Activated T-cell treated with anti-CD3 and anti-CD28 coated beads, Interleukin-2, amount 50 U/mL, for 4 hours (primary cell): ENCODE measurements at regions not wholly inside any gene's neighbourhood (a gene's known extent, or its start where the extent isn't known, plus 50 kb on each side); places are given as distances from the start of the nearest gene placed in this dataset.

Experiments
- ATAC-seq, 2 donors: fragments of 200-7000 bp; cut with Tn5 transposase; one replicate each; pipeline ENCODE4 v1.10.0; 2021
- DNase-seq: peaks from one replicate; pipeline ENCODE4 v3.0.0-alpha.2; 2020
- H3K27me3 Mint-ChIP-seq: one replicate; pipeline ENCODE4 v1.8.0; 2021; ENCODE audit warnings: low read depth, mixed read lengths
- H3K36me3 Mint-ChIP-seq: one replicate; pipeline ENCODE4 v1.8.0; 2022; ENCODE audit warnings: mixed read lengths; ENCODE audit not compliant: insufficient read depth
- H3K4me1 Mint-ChIP-seq: one replicate; pipeline ENCODE4 v1.8.0; 2021; ENCODE audit warnings: low read depth, mixed read lengths
- H3K4me3 Mint-ChIP-seq: one replicate; pipeline ENCODE4 v1.8.0; 2021; ENCODE audit warnings: mild to moderate bottlenecking, moderate library complexity, mixed read lengths
- H3K9me3 Mint-ChIP-seq: one replicate; pipeline ENCODE4 v1.8.0; 2021; ENCODE audit warnings: mixed read lengths

DNA sequence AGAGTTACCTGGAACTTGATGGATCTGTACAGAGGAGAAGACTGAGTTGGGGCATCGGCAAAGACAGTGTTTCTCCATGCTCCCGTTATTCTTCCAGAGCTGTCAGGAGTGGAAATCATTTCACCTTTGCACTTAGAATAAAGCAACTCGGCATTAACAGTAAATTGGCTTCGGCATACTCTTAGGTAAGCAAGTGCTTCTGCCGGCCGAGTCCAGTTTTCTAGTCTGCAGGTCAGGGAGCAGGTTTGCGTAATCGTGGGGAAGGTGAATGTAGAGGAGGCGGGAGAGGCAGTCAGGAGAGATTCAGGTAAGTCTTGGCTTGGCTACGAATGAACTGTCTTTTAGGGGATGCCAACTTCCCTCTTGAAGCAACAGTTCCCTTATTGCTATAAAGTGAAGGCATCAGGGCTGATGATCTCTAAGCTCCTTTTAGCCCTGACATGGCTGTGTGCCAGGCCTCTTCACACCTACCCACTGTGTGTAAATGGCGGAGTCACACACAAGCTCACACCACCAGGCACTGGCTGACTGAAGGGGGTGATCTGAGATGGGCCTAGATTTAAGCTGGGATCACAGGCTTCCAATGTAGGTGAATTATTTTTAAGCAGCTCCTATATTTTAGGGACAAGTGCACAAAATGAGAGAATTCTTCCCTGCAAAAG is 127.1 kb downstream of the GATA3 start:
- no peak overlapping the region for H3K4me3 Mint-ChIP-seq
- peaks cover 3% of the 10 kb centered on the region for H3K9me3 Mint-ChIP-seq
- no peak for ATAC-seq
- peaks cover 30% of the 10 kb centered on the region for H3K4me1 Mint-ChIP-seq
- DNase-seq, result no peak
- no peaks in the 10 kb centered on the region for H3K36me3 Mint-ChIP-seq
- H3K27me3 Mint-ChIP-seq, result no peaks in the 10 kb centered on the region

DNA sequence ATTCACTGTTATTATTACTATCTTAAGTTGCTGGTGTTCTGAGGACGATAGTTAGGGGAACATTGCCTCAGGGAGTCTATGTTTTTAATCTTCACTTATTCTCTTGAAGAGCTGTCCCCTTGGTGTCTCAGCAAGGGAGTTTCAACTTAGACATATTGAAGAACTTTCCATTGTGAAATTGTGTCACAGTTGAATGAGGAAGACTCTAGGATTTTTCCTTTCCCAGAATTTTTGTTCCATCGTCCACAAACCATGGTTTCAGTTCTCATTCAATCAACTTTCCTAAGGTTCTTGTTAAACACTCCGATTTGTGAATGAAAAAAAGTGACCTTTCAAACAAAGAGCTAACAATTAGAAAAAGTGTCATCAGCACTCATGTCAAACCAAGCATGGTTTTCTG is 128.3 kb downstream of the GATA3 start:
- no peaks in the 10 kb centered on the region for H3K27me3 Mint-ChIP-seq
- H3K4me3 Mint-ChIP-seq, result no peak overlapping the region
- no peaks in the 10 kb centered on the region for H3K36me3 Mint-ChIP-seq
- ATAC-seq (no peak), DNase-seq (no peak)
- peaks cover 30% of the 10 kb centered on the region for H3K4me1 Mint-ChIP-seq
- peaks cover 3% of the 10 kb centered on the region for H3K9me3 Mint-ChIP-seq

- H3K4me3 Mint-ChIP-seq, result peak overlapping the region; percentile 9
- H3K36me3 Mint-ChIP-seq, result no peaks in the 10 kb centered on the region
Measured at GRCh38 chr10:8183241-8183704, 128.8 kb downstream of the GATA3 start.

GRCh38 chr10:8187171-8187666 is 132.7 kb downstream of the GATA3 start:
- no peak overlapping the region for H3K4me3 Mint-ChIP-seq
- no peak for ATAC-seq
- DNase-seq, result no peak
- H3K36me3 Mint-ChIP-seq, result no peaks in the 10 kb centered on the region
- peaks cover 35% of the 10 kb centered on the region for H3K4me1 Mint-ChIP-seq
- no peaks in the 10 kb centered on the region for H3K27me3 Mint-ChIP-seq
- no peaks in the 10 kb centered on the region for H3K9me3 Mint-ChIP-seq

More at GRCh38 chr10:8183241-8183704, 128.8 kb downstream of the GATA3 start:
- Mint-ChIP-seq H3K9me3 (peaks cover 3% of the 10 kb centered on the region), H3K27me3 (no peaks in the 10 kb centered on the region), H3K4me1 (peaks cover 33% of the 10 kb centered on the region)
- peak; percentile 19 for DNase-seq
- ATAC-seq, result peak; percentile 37 to 66

- Mint-ChIP-seq H3K4me3 (no peak overlapping the region), H3K27me3 (no peaks in the 10 kb centered on the region), H3K36me3 (no peaks in the 10 kb centered on the region), H3K9me3 (no peaks in the 10 kb centered on the region), H3K4me1 (peaks cover 17% of the 10 kb centered on the region)
- no peak for ATAC-seq
- no peak for DNase-seq
Measured at GRCh38 chr10:8189458-8189857, 135.0 kb downstream of the GATA3 start.

DNA sequence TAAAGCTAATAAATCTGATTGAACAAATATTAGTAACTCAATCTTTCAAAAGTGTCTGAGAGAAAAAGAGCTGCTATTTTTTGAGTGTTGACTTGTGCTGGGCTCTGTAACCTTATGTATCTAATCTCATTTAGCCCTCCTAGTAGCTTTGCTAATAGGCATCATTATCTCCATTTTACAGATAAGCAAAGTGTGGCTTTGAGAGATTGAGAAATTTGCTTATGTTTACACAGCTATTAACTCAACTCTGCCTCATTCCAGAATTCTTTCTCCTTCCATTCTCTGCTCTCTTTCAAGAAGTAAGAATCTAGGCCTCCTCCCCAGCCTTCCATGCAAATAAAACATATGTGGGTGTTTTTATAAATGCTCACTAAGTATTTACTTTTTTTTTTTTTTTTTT is 137.8 kb downstream of the GATA3 start:
- Mint-ChIP-seq H3K4me1 (peaks cover 14% of the 10 kb centered on the region), H3K4me3 (no peak overlapping the region), H3K9me3 (no peaks in the 10 kb centered on the region), H3K36me3 (no peaks in the 10 kb centered on the region), H3K27me3 (no peaks in the 10 kb centered on the region)
- ATAC-seq (no peak), DNase-seq (no peak)

DNA sequence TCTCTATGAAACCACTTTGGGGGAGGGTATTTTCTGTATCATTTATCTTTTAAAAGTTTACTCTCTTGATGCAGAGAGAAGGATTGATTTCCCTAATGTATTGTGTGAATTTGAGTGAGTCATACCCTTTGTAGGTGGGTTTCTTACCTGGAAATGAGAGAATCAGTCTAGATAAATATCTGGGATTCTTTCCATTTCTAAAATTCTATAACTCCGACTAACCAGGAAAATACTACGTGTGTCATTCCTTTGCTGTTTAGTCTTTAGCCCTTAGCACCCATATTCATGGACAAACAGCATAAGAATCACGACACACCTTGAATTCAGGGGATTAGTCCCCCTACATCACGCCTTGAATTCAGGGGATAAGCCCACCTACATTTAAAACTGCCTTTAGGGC is 139.1 kb downstream of the GATA3 start:
- Mint-ChIP-seq H3K4me1 (peaks cover 10% of the 10 kb centered on the region), H3K36me3 (no peaks in the 10 kb centered on the region), H3K9me3 (no peaks in the 10 kb centered on the region), H3K4me3 (no peak overlapping the region), H3K27me3 (no peaks in the 10 kb centered on the region)
- DNase-seq, result no peak
- no peak for ATAC-seq

DNA sequence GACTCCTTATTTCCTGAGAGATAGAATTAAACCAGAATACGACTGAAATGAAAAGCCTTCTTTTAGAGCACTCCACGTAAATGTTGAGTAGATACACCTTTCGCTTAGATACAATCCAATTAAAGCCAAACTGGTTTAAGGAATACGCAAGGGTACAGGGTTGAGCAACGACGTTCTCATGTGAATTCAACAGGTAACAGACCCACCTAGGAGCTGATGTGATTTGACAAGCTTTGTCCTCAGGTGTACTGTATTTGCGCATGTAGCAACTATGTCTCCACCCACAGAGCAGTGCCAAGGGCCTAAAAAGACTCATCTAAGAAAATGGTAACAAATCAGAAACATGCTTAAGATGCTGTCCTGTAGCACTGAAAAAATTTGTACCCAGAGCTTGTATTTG is 139.6 kb downstream of the GATA3 start:
- no peak overlapping the region for H3K4me3 Mint-ChIP-seq
- H3K27me3 Mint-ChIP-seq, result no peaks in the 10 kb centered on the region
- H3K9me3 Mint-ChIP-seq, result no peaks in the 10 kb centered on the region
- DNase-seq, result no peak
- no peaks in the 10 kb centered on the region for H3K36me3 Mint-ChIP-seq
- H3K4me1 Mint-ChIP-seq, result peaks cover 7% of the 10 kb centered on the region
- no peak for ATAC-seq

GRCh38 chr10:8206882-8207281 is 152.4 kb downstream of the GATA3 start:
- H3K4me1 Mint-ChIP-seq, result no peaks in the 10 kb centered on the region
- DNase-seq, result no peak
- no peaks in the 10 kb centered on the region for H3K27me3 Mint-ChIP-seq
- no peaks in the 10 kb centered on the region for H3K9me3 Mint-ChIP-seq
- no peak for ATAC-seq
- no peak overlapping the region for H3K4me3 Mint-ChIP-seq
- H3K36me3 Mint-ChIP-seq, result no peaks in the 10 kb centered on the region

DNA sequence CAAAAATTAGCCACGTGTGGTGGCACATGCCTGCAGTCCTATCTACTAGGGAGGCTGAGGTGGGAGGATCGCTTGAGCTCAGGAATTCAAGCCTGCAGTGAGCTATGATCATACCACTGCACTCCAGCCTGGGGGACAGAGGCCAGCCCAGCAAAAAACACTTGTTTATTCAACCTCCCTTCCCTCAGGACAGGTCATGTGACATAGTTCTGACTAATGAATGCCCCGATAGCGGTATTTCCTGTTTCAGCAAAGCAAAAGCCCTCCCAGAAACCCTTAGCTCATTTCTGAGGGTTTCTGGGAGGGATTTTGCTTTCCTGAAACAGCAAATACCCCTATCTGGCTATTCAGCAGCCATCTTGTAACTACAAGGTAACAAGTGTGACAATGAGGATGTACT is 157.1 kb downstream of the GATA3 start:
- H3K36me3 Mint-ChIP-seq, result no peaks in the 10 kb centered on the region
- H3K27me3 Mint-ChIP-seq, result no peaks in the 10 kb centered on the region
- no peak overlapping the region for H3K4me3 Mint-ChIP-seq
- ATAC-seq (no peak), DNase-seq (no peak)
- peaks cover 9% of the 10 kb centered on the region for H3K4me1 Mint-ChIP-seq
- no peaks in the 10 kb centered on the region for H3K9me3 Mint-ChIP-seq

GRCh38 chr10:8213735-8214134 is 159.2 kb downstream of the GATA3 start:
- DNase-seq, result no peak
- peak in 1 of 2 donors; percentile 30 for ATAC-seq
- Mint-ChIP-seq H3K36me3 (no peaks in the 10 kb centered on the region), H3K27me3 (no peaks in the 10 kb centered on the region), H3K4me1 (peaks cover 17% of the 10 kb centered on the region), H3K9me3 (no peaks in the 10 kb centered on the region), H3K4me3 (no peak overlapping the region)

GRCh38 chr10:8214587-8214986 is 160.1 kb downstream of the GATA3 start:
- no peak for DNase-seq
- Mint-ChIP-seq H3K27me3 (no peaks in the 10 kb centered on the region), H3K4me3 (no peak overlapping the region), H3K4me1 (peaks cover 17% of the 10 kb centered on the region), H3K36me3 (no peaks in the 10 kb centered on the region), H3K9me3 (no peaks in the 10 kb centered on the region)
- ATAC-seq, result no peak

- no peaks in the 10 kb centered on the region for H3K36me3 Mint-ChIP-seq
- no peak for DNase-seq
- no peaks in the 10 kb centered on the region for H3K27me3 Mint-ChIP-seq
- no peaks in the 10 kb centered on the region for H3K9me3 Mint-ChIP-seq
- H3K4me3 Mint-ChIP-seq, result no peak overlapping the region
- H3K4me1 Mint-ChIP-seq, result peaks cover 17% of the 10 kb centered on the region
- ATAC-seq, result no peak
Measured at GRCh38 chr10:8216893-8217292, 162.4 kb downstream of the GATA3 start.

DNA sequence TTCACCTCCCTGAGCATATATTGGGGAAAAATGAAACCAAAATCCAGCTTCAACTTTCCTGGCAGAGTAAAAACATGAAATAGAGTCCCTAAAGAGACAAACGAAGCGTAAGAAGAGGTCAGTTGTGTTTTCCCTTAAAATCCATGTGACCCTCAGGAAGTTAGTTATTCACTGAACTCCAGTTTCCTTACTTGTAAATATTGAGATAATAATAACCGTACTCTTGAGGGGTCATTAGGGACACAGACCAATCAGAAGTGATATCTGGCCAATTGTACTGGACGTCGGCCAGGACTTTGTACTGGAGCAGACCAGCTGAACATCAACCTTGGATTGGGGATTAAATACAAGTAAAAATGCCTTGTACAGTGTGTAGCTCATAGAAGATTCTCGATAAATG is 167.0 kb downstream of the GATA3 start:
- Mint-ChIP-seq H3K4me3 (no peak overlapping the region), H3K27me3 (no peaks in the 10 kb centered on the region), H3K9me3 (no peaks in the 10 kb centered on the region), H3K4me1 (peaks cover 10% of the 10 kb centered on the region), H3K36me3 (no peaks in the 10 kb centered on the region)
- no peak for ATAC-seq
- DNase-seq, result no peak

DNA sequence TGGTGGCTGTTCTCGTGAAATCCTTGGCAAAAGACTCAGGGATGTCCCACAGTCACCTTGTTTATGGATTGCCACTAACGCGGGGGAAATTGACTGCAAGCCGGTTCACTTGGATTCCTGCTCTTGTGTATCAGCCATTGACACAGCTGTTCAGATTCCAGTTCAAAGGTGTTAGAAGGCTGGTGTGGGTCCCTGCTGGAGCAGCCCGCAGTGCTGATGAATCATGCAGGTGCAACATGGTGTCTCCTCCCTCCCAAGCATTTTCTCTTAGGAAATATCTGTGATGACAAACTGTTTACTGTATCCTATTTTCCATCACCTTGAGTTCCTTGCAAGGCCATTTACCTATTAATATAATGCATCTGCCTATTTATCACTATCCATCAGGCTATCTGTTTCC is 170.1 kb downstream of the GATA3 start:
- DNase-seq (no peak), ATAC-seq (no peak)
- Mint-ChIP-seq H3K27me3 (no peaks in the 10 kb centered on the region), H3K36me3 (no peaks in the 10 kb centered on the region), H3K4me1 (peaks cover 8% of the 10 kb centered on the region), H3K4me3 (no peak overlapping the region), H3K9me3 (no peaks in the 10 kb centered on the region)
